Testis (tissue), 2 donors: ENCODE measurements at regions not wholly inside any gene's neighbourhood (a gene's known extent, or its start where the extent isn't known, plus 50 kb on each side); places are given as distances from the start of the nearest gene placed in this dataset.

Experiments used
- POLR2A ChIP-seq: fragments of 450-650 bp; IDR thresholded peaks from one replicate; pipeline ENCODE4 v1.6.1; 2017; ENCODE audit warnings: antibody characterized with exemption, mild to moderate bottlenecking, moderate library complexity
- TF ChIP-seq, protein P1 (sequence below), 3 experiments: fragments of 450-650 bp in 2 of 3; fragments of 200-600 bp in 1 of 3; sonication (generic) in 1 of 3; IDR thresholded peaks; one replicate each; pipeline ENCODE4 v1.5.1; 2016 to 2019; ENCODE audit warnings: antibody characterized with exemption in 3 of 3, mild to moderate bottlenecking in 2 of 3, moderate library complexity in 1 of 3

DNA sequence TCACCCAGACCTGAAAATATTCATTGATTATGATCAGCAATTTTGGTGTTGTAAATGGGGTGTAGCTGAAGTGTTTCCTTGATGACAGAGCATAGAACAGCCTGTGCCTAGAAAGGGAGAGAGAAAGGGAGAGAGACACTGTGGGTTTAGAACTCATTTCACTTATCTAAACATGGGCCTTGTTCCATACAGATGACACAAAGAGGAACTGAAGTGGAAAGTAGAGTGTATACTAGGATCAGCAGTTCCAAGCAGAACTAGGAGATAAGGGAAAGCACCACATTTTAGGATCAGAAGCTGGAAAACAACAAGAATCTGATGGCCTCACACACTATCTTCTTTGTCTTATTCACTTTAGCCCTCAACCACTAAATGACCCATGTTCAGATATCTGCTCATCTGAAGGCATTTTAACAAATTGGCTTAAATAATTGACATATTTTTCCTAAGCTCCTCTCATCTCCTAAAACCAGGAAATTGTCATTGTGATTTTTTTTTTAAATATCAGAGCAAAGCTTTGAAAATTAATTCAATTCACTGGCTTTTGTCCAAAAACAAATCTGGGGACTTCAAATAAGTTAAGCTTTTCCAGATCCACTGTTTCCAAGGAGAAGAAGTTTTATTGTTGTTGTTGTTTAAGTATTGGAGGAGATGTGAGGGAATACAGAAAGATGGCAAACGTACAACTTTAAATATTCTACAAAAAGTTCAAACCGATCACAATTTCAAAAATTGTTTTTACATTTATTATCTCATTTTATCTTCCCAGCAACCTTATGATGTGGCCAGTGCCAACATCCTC is 103.8 kb downstream of the LYPLAL1 start:
- TF ChIP-seq, protein P1, sequence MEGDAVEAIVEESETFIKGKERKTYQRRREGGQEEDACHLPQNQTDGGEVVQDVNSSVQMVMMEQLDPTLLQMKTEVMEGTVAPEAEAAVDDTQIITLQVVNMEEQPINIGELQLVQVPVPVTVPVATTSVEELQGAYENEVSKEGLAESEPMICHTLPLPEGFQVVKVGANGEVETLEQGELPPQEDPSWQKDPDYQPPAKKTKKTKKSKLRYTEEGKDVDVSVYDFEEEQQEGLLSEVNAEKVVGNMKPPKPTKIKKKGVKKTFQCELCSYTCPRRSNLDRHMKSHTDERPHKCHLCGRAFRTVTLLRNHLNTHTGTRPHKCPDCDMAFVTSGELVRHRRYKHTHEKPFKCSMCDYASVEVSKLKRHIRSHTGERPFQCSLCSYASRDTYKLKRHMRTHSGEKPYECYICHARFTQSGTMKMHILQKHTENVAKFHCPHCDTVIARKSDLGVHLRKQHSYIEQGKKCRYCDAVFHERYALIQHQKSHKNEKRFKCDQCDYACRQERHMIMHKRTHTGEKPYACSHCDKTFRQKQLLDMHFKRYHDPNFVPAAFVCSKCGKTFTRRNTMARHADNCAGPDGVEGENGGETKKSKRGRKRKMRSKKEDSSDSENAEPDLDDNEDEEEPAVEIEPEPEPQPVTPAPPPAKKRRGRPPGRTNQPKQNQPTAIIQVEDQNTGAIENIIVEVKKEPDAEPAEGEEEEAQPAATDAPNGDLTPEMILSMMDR (IDR thresholded peaks at IDR 0.05): no peak
- no peak for TF ChIP-seq POLR2A
